Natural killer cell treated with Interleukin-12 subunit alpha and Interleukin-12 subunit beta and Interleukin-15 and Interleukin-18, amount 100 ng/mL, for 72 hours (primary cell): ENCODE measurements at regions not wholly inside any gene's neighbourhood (a gene's known extent, or its start where the extent isn't known, plus 50 kb on each side); places are given as distances from the start of the nearest gene placed in this dataset.

Experiments
- ATAC-seq, 2 donors: fragments of 150-1000 bp; cut with Tn5 transposase in 1 of 2; sonication (Bioruptor Pico), chemical (Tn5 transposase) in 1 of 2; 2 replicates each; pipeline ENCODE4 v1.10.0; 2021
- DNase-seq: peaks from one replicate; pipeline ENCODE4 v3.0.0; 2022; ENCODE audit warnings: low spot score
- H3K27ac Mint-ChIP-seq, 2 donors: 1 replicate in 1 of 2; 2 replicates in 1 of 2; pipeline ENCODE4 v1.8.0; 2022; ENCODE audit warnings: mixed read lengths in 2 of 2, mild to moderate bottlenecking in 1 of 2, moderate library complexity in 1 of 2
- H3K27me3 Mint-ChIP-seq, 2 donors: 1 replicate in 1 of 2; 2 replicates in 1 of 2; pipeline ENCODE4 v1.8.0; 2022; ENCODE audit warnings: mixed read lengths in 2 of 2
- H3K36me3 Mint-ChIP-seq: one replicate; pipeline ENCODE4 v1.8.0; 2022; ENCODE audit warnings: mixed read lengths
- H3K4me1 Mint-ChIP-seq, 2 donors: 1 replicate in 1 of 2; 2 replicates in 1 of 2; pipeline ENCODE4 v1.8.0; 2022; ENCODE audit warnings: low read depth in 2 of 2, mixed read lengths in 2 of 2, mild to moderate bottlenecking in 1 of 2
- H3K4me3 Mint-ChIP-seq: one replicate; pipeline ENCODE4 v1.8.0; 2022; ENCODE audit warnings: mixed read lengths
- H3K9me3 Mint-ChIP-seq: 2 replicates; pipeline ENCODE4 v1.8.0; 2022; ENCODE audit warnings: mixed read lengths

DNA sequence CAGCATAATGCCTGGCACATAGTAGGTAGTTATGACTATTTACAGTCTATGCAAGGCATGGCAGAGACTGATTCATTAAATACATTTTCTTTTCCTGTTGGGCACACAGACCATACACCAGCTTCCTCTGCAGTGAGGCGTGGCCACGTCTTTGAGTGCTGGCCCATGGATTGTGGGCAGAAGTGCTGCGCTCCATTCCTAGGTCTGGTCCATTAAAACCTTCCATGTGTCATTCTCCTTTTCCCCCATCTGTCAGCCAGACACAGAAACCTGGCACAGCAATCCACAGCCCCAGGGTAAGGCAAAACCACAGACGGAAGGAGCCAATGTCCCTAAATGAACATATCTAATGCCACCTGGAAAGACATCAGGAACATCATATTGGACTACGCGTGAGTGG lies 141.9 kb downstream of the TTC32 start:
- H3K27ac Mint-ChIP-seq, result no peak overlapping the region
- no peak overlapping the region for H3K4me3 Mint-ChIP-seq
- DNase-seq (no peak), ATAC-seq (no peak)
- H3K9me3 Mint-ChIP-seq, result no peaks in the 10 kb centered on the region
- H3K36me3 Mint-ChIP-seq, result no peaks in the 10 kb centered on the region
- H3K27me3 Mint-ChIP-seq, result peaks cover 0 to 17% of the 10 kb centered on the region in 2 donors
- no peaks in the 10 kb centered on the region for H3K4me1 Mint-ChIP-seq

DNA sequence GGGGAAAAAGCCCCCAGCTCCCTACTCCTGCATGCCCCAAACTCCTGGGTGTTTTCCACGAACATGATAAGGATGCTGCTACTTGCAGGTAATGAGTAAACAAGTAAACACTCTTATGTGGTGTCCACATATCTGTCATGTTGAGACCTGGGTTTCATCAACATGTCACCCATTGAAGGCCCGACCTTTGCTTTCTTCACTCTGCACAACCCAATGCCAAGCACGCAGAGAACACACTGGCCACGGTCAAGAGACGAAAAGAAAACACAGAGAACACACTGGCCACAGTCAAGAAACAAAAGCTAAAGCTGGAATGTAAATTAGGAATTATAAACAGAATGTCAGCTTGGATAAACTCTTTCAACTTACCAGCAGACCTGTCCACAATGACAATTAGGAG lies 143.1 kb downstream of the TTC32 start:
- H3K4me1 Mint-ChIP-seq, result no peaks in the 10 kb centered on the region
- H3K4me3 Mint-ChIP-seq, result no peak overlapping the region
- no peaks in the 10 kb centered on the region for H3K9me3 Mint-ChIP-seq
- no peak overlapping the region for H3K27ac Mint-ChIP-seq
- ATAC-seq (no peak), DNase-seq (no peak)
- H3K27me3 Mint-ChIP-seq, result peaks cover under 1 to 23% of the 10 kb centered on the region in 2 donors
- no peaks in the 10 kb centered on the region for H3K36me3 Mint-ChIP-seq

DNA sequence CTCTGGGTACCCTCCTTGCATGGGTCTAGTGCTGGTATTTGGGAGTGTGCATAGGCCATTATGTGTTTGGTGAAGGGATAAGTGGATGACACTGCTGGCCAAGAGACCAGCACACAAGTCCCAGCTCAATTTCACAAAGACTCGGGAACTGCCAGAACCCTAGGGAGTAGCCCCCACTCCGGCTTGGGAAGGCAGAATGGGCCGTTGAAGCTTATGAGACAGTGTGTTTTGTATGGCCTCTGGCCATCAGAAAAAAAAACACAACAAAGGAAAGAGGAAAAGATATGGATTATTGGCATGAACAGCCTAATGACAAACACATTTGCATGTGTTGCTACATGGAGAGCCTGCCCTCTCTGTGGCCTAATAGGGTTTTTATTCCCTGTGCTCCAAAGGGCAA lies 144.2 kb downstream of the TTC32 start:
- no peak overlapping the region for H3K27ac Mint-ChIP-seq
- H3K4me3 Mint-ChIP-seq, result no peak overlapping the region
- no peak for DNase-seq
- no peaks in the 10 kb centered on the region for H3K36me3 Mint-ChIP-seq
- no peaks in the 10 kb centered on the region for H3K4me1 Mint-ChIP-seq
- H3K9me3 Mint-ChIP-seq, result no peaks in the 10 kb centered on the region
- H3K27me3 Mint-ChIP-seq, result peaks cover 2 to 33% of the 10 kb centered on the region in 2 donors
- ATAC-seq, result no peak

DNA sequence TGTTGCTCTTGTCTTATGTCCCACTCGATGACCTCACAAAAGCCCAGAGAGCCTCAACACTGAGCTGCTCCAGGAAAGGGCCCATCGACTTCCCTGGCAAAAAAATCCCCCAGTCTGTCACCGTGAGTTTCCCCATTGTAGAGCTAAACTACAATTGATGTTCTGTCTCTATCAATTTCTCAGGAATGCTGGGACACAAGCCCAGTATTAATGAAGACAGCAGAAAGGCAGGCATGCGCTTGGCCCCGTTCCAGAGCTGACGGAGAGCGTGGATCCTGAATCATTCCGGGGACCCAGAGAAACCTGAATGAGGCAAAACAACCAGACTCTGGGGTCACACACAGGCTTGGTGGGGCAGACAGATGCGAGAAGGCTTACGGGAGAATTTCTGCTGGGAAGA lies 146.9 kb downstream of the TTC32 start:
- no peak overlapping the region for H3K27ac Mint-ChIP-seq
- H3K4me1 Mint-ChIP-seq, result no peaks in the 10 kb centered on the region
- ATAC-seq (no peak), DNase-seq (no peak)
- H3K9me3 Mint-ChIP-seq, result no peaks in the 10 kb centered on the region
- H3K4me3 Mint-ChIP-seq, result no peak overlapping the region
- no peaks in the 10 kb centered on the region for H3K36me3 Mint-ChIP-seq
- peaks cover 2 to 35% of the 10 kb centered on the region in 2 donors for H3K27me3 Mint-ChIP-seq

DNA sequence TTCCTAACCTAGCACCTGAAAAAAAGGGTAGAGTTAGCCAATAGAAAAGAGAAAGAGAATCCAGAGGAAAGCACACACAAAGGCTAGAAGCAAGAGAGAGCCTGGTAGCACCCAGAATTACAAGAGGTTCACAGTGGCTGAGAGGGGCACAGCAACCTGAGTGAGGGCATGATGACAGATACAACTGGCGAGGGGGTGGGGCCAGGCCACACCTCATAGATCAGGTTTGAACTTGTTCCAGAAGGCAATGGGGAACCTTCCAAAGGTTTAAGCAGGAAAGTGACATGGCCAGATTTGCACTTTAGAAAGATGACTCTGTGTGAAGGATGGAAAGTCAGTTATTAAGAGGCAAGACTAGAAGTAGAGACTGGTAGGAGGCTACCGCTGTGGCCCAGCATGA lies 148.0 kb downstream of the TTC32 start:
- no peaks in the 10 kb centered on the region for H3K9me3 Mint-ChIP-seq
- no peaks in the 10 kb centered on the region for H3K36me3 Mint-ChIP-seq
- H3K27me3 Mint-ChIP-seq, result peaks cover 2 to 32% of the 10 kb centered on the region in 2 donors
- no peaks in the 10 kb centered on the region for H3K4me1 Mint-ChIP-seq
- no peak for DNase-seq
- ATAC-seq, result no peak
- no peak overlapping the region for H3K4me3 Mint-ChIP-seq
- no peak overlapping the region for H3K27ac Mint-ChIP-seq

DNA sequence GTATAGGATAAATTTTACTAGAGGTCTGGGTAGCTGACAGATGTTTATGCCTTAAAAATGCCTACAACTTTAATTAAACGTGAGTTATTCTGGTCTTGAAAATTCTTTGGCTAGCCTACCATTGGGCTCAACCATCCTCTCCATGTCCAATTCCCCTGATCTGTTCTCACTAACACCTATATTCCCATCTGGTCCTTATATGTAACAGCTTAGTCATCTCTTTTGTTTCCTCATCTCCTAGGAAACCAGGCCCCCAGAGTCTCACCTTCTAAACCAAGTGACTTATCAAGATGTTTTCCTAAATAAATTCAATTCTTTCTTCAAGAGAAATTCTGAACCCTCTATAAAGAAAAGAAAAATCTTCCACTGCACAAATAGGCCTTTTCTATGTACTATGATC lies 148.5 kb downstream of the TTC32 start:
- no peak for DNase-seq
- Mint-ChIP-seq H3K27ac (no peak overlapping the region), H3K36me3 (no peaks in the 10 kb centered on the region), H3K27me3 (peaks cover 2 to 28% of the 10 kb centered on the region in 2 donors), H3K4me1 (no peaks in the 10 kb centered on the region), H3K9me3 (no peaks in the 10 kb centered on the region), H3K4me3 (no peak overlapping the region)
- no peak for ATAC-seq

DNA sequence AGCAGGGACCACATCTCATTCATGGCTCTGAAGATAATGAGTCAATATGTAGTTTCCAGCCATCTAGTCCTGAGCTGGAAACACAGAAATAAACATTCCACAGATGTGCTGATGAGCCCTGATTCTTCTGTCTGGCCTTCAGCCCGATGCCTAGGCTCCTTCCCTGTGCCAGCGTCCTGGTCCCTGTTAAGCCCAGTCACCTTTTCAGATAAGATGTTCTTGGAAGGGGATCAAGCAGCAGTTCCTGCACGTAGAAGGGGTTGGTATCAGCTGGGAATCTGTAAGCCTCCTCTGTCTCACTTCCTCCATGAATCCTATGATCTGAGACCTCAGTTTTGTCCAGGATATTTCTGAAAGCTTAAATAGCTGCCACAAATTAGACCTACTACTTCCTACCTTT lies 149.3 kb downstream of the TTC32 start:
- Mint-ChIP-seq H3K36me3 (no peaks in the 10 kb centered on the region), H3K27ac (no peak overlapping the region), H3K9me3 (no peaks in the 10 kb centered on the region), H3K27me3 (peaks cover 2 to 28% of the 10 kb centered on the region in 2 donors), H3K4me1 (no peaks in the 10 kb centered on the region), H3K4me3 (no peak overlapping the region)
- ATAC-seq (no peak), DNase-seq (no peak)

DNA sequence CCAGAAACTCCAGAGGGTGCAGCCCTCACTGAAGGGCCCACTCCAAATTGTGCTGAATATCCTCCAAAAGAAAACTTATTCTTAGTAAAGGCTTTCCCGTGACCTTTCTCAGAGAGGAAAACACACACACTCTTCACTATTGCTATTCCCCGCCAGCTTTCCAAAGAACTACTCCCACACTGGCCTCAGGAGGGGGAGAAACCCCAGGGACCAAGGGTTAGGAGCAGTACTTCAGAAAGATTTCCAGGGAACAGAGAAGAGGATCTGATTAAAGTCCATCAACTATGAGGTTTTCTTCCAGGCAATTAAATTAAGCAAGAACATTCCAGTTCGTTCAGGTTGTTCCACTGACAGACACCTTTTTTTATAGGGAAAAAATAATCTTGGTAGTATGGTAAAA lies 150.2 kb downstream of the TTC32 start:
- H3K4me3 Mint-ChIP-seq, result no peak overlapping the region
- H3K9me3 Mint-ChIP-seq, result no peaks in the 10 kb centered on the region
- no peaks in the 10 kb centered on the region for H3K4me1 Mint-ChIP-seq
- ATAC-seq (no peak), DNase-seq (no peak)
- H3K36me3 Mint-ChIP-seq, result no peaks in the 10 kb centered on the region
- peaks cover 2 to 20% of the 10 kb centered on the region in 2 donors for H3K27me3 Mint-ChIP-seq
- no peak overlapping the region for H3K27ac Mint-ChIP-seq

DNA sequence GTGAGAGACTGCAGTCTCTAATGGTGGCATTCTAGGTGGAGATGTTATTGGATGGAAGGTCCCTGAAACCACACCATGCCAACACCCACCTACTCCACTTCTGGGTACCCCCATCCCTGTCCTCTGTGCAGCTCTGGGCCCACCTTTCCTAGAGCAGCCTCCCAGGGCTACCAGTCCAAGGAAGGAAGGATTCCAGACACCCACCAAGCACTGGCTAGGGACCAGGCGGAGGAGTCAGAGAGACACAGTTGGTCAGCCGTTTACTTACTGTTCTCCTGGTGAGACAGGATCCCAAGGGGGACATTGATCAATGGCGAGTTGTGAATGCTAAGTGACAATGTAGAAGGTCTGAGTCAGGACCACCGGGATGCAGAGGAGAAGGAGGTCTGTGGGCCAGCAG lies 151.6 kb downstream of the TTC32 start:
- no peak overlapping the region for H3K27ac Mint-ChIP-seq
- peaks cover 2 to 19% of the 10 kb centered on the region in 2 donors for H3K27me3 Mint-ChIP-seq
- H3K4me3 Mint-ChIP-seq, result no peak overlapping the region
- ATAC-seq, result no peak
- DNase-seq, result no peak
- H3K4me1 Mint-ChIP-seq, result no peaks in the 10 kb centered on the region
- H3K9me3 Mint-ChIP-seq, result no peaks in the 10 kb centered on the region
- H3K36me3 Mint-ChIP-seq, result no peaks in the 10 kb centered on the region

DNA sequence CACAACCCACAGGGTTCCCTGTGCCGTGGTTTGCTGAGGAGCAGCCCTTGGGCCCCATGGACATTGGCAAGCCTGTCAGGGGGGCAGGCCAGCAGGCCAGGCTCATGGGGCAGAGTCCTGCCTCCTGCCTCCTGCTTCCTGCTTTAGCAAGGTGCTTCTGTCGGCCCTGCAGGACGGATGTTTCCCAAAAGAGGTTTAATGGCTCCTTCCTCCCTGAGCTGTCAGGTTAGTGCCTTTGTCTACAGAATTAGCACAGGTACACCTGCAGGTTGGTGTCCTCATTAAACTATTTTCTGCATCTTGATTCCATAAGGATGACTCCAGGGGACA lies 152.3 kb downstream of the TTC32 start:
- DNase-seq, result no peak
- no peak for ATAC-seq
- no peaks in the 10 kb centered on the region for H3K36me3 Mint-ChIP-seq
- peaks cover 2 to 19% of the 10 kb centered on the region in 2 donors for H3K27me3 Mint-ChIP-seq
- H3K4me3 Mint-ChIP-seq, result no peak overlapping the region
- H3K4me1 Mint-ChIP-seq, result no peaks in the 10 kb centered on the region
- no peak overlapping the region for H3K27ac Mint-ChIP-seq
- no peaks in the 10 kb centered on the region for H3K9me3 Mint-ChIP-seq

DNA sequence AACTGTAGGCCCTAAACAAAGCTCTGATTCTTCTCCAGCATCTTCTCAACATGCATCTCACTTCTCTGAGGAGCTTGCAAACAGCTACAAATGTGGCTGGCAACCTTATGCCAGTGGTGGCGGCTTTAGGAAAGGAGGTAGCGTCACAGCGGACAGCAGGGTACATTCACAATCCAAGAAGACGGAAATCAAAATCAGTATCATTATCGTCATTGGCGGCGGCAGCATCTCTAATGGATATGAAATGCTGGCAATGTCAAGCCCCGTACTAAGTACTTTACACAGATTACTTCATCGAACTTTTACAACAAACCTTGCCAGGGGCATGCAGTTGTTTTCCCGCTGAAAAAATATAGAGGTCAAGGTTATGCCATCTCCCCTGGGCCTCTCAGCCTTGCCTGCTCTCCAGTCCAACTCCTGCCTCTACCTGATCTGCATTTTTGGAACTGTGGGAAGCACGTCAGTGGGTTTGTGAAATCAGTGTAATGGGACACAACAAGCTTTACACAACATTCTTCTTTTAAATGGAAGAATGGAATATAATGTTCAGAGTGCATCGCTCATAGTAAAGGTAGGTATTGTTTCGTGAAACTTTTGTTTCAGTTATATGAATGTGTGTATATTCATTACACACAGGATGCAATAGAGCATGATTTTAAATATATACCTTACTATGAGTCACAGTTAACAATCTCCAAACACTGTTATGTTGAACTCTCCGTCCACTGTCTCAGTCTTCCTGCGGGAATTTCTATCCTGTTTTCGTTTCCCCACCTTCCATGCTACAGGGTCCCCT lies 152.9 kb downstream of the TTC32 start:
- Mint-ChIP-seq H3K36me3 (no peaks in the 10 kb centered on the region), H3K27ac (no peak overlapping the region), H3K4me3 (no peak overlapping the region), H3K27me3 (peaks cover 2 to 15% of the 10 kb centered on the region in 2 donors), H3K4me1 (no peaks in the 10 kb centered on the region), H3K9me3 (no peaks in the 10 kb centered on the region)
- DNase-seq (no peak), ATAC-seq (no peak)

DNA sequence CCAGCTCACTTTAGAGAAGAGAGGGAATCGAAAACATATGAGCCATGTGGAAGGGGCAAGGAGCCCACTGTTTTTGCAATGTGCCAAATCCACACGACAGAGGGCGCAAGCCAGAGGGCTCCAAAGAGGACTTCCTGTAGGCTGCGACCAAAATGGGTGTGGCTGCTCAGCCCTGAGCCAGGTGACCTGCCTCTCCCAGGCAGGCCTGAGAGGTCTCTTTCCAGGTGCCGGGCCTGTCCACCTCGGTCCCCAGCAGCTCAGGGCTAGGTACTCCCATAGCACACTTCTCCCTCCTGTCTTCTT lies 153.8 kb downstream of the TTC32 start:
- no peak overlapping the region for H3K4me3 Mint-ChIP-seq
- H3K27ac Mint-ChIP-seq, result no peak overlapping the region
- H3K9me3 Mint-ChIP-seq, result no peaks in the 10 kb centered on the region
- H3K36me3 Mint-ChIP-seq, result no peaks in the 10 kb centered on the region
- peaks cover 0 to 7% of the 10 kb centered on the region in 2 donors for H3K27me3 Mint-ChIP-seq
- H3K4me1 Mint-ChIP-seq, result no peaks in the 10 kb centered on the region
- ATAC-seq (no peak), DNase-seq (no peak)

DNA sequence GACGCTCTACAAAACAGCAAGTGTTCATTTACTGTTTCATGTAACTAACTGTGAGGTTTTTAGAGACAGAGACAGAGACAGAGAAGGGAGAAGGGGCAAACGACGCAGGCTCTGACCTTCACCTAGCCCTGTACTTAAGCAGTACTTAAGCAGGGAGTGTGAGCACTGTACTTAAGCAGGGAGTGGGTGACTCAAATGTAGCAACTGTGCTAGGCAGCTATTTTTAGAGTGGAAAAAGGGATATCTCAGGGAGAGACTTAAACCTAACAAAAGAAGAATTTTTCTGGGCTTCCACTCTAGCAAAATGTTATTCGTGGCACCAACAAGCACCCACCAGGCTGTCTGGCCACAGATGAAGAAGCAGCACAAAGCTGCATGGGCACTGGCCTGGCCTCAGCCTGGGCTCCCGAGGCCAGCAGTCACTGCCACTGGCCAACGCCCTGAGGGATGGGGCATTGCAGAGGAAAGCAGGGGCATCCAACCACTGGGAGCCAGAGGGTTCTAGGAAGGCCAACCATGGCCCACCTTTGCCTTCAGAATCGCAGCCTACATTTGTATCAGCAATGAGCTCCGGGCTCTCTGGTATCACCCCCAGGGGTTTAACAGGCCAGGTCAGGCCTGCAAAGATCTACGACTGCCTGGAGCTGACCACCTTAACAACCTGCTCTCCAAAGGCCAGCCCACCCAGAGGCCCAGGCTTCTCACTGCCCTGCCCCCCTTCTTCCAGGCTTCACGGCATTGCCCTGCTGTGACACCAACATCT lies 154.3 kb downstream of the TTC32 start:
- no peak for ATAC-seq
- no peak overlapping the region for H3K27ac Mint-ChIP-seq
- no peak for DNase-seq
- H3K9me3 Mint-ChIP-seq, result no peaks in the 10 kb centered on the region
- no peaks in the 10 kb centered on the region for H3K36me3 Mint-ChIP-seq
- H3K4me3 Mint-ChIP-seq, result no peak overlapping the region
- H3K4me1 Mint-ChIP-seq, result no peaks in the 10 kb centered on the region
- peaks cover 0 to 1% of the 10 kb centered on the region in 2 donors for H3K27me3 Mint-ChIP-seq

DNA sequence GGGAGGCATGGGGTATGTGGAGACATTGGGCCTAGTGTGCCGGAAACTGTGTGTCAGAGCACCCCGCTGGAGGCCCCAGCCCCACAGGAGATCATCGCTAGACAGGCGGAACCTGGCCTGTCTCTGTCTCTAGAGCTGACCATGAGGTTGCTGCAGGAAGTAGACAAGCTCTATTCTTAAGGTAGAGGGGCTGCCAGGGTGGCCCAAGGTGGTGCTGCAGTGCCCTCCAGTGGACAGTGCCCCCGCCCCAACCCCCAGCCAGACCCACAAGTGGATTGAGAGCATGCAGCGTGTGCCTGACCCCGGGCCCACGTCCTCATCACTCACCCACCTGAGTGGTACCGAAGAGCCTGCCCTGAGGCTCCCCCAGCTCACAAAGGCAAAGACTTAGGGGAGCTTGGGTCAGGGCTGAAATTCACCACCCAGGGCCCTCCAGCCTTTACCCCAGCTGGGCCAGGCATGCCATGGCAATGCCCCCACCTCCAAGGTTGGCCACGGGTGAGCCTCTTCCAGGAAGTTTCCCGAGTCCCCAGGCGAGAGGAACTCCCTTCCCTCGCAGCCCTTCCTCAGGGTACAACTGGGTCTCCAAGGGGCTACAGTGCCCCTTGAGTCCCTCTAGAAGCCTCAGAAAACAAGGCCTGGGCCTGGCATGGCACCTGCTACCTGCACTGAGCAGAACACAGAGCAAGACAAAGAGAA lies 155.0 kb downstream of the TTC32 start:
- Mint-ChIP-seq H3K4me3 (no peak overlapping the region), H3K36me3 (no peaks in the 10 kb centered on the region), H3K27ac (no peak overlapping the region), H3K4me1 (no peaks in the 10 kb centered on the region), H3K9me3 (no peaks in the 10 kb centered on the region), H3K27me3 (no peaks in the 10 kb centered on the region)
- no peak for ATAC-seq
- peak; percentile 32 for DNase-seq
